Neuronal stem cell (in vitro differentiated cells): ENCODE measurements at regions not wholly inside any gene's neighbourhood (a gene's known extent, or its start where the extent isn't known, plus 50 kb on each side); places are given as distances from the start of the nearest gene placed in this dataset. TPM values are rescaled to one million over a fixed set of nuclear protein-coding genes. Genes with fewer than 3 reads are reported as not detected.

Source experiments
- small RNA-seq: library from polyadenylated mRNA; stranded (forward); fragments of <200 nt; extraction: miRNeasy Mini kit (QIAGEN cat#:217004); gene quantifications from one replicate; pipeline ENCODE3, GENCODE V24; 2013; ENCODE audit not compliant: insufficient read depth

Small RNA genes in the stretch of these regions (small RNA-seq; reads per million reads assigned to genes)
- gene ATP6V0CP2: not detected
